ENCODE measurements at regions not wholly inside any gene's neighbourhood (a gene's known extent, or its start where the extent isn't known, plus 50 kb on each side); places are given as distances from the start of the nearest gene placed in this dataset.

DNA sequence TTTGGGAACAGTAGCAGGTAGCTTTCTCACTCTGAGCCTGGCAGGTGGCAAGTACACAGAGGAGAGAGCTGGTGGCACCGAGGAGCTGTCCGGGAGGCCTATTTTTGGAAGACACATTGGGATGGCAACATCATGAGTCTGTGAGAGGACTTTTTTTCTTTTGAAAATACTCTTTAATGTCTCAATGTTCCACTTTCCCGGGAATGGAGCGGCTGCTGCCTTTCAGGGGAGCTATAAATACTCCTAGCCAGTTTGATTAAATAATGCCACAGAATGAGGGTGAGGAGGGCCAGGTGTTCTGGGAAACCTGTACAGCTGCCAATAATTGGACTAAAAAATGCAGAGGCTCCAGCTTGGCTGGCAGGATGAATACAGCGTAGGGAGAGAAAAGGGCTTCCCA, 93.3 kb upstream of the COG2 start:
- Mint-ChIP-seq H3K36me3 (no peaks in the 10 kb centered on the region), H3K27ac (no peak overlapping the region), H3K9me3 (no peaks in the 10 kb centered on the region), H3K4me1 (no peaks in the 10 kb centered on the region), H3K4me3 (no peak overlapping the region), H3K27me3 (ENCODE audit: low read depth) (peaks cover 51% of the 10 kb centered on the region)
- TF ChIP-seq, protein P1, sequence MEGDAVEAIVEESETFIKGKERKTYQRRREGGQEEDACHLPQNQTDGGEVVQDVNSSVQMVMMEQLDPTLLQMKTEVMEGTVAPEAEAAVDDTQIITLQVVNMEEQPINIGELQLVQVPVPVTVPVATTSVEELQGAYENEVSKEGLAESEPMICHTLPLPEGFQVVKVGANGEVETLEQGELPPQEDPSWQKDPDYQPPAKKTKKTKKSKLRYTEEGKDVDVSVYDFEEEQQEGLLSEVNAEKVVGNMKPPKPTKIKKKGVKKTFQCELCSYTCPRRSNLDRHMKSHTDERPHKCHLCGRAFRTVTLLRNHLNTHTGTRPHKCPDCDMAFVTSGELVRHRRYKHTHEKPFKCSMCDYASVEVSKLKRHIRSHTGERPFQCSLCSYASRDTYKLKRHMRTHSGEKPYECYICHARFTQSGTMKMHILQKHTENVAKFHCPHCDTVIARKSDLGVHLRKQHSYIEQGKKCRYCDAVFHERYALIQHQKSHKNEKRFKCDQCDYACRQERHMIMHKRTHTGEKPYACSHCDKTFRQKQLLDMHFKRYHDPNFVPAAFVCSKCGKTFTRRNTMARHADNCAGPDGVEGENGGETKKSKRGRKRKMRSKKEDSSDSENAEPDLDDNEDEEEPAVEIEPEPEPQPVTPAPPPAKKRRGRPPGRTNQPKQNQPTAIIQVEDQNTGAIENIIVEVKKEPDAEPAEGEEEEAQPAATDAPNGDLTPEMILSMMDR (IDR thresholded peaks at IDR 0.05; ENCODE audit: unreplicated experiment) = no peak
- DNase-seq (ENCODE audit: low spot score in 2 of 2, unreplicated experiment in 2 of 2) = no peak

DNA sequence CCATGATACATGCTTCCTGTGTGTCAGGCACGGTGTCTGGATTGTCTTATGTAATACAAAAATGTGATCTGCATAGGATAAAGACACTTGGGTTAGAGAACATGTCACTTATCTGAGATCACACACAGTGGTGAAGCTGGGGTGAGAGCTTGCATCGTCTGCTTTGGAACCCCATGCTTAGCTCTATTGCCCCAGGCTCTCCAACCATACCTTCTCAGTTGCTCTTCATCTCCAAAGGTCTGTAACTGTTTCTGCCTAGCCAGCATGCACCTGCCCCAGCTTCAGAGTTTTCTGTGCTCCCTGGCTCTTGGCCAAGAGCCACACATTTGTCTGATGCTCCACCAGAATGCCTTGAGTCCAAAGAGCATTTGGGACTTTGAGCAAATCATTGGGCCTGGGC, 93.9 kb upstream of the COG2 start:
- Mint-ChIP-seq H3K36me3 (no peaks in the 10 kb centered on the region), H3K9me3 (no peaks in the 10 kb centered on the region), H3K4me3 (no peak overlapping the region), H3K4me1 (no peaks in the 10 kb centered on the region), H3K27ac (no peak overlapping the region), H3K27me3 (ENCODE audit: low read depth) (peaks cover 47% of the 10 kb centered on the region)
- DNase-seq (ENCODE audit: low spot score in 2 of 2, unreplicated experiment in 2 of 2) = no peak
- TF ChIP-seq, protein P1 (IDR thresholded peaks at IDR 0.05; ENCODE audit: unreplicated experiment) = no peak

DNA sequence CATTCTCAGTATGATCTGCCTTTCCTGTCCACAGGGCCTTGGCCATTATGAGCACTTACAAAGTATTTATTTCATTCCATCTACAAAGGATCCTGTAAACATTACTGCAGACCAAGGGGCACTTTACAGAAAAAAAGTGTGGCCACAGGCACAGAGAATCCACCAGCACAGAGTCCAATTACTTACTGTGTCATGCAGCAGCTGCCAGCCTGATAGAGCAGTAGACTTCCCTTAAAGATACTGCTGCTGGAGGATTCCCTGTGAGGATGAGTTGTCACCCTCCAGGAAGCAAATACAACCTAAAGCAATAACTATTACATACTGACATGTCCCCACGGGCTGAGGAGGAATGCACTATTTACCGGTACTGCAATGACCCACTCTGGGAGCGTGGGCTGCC, 97.1 kb upstream of the COG2 start:
- Mint-ChIP-seq H3K4me3 (no peak overlapping the region), H3K4me1 (no peaks in the 10 kb centered on the region), H3K9me3 (no peaks in the 10 kb centered on the region), H3K36me3 (no peaks in the 10 kb centered on the region), H3K27me3 (ENCODE audit: low read depth) (peaks cover 27% of the 10 kb centered on the region), H3K27ac (no peak overlapping the region)
- TF ChIP-seq, protein P1 (IDR thresholded peaks at IDR 0.05; ENCODE audit: unreplicated experiment) = no peak
- DNase-seq (ENCODE audit: low spot score in 2 of 2, unreplicated experiment in 2 of 2) = no peak

DNA sequence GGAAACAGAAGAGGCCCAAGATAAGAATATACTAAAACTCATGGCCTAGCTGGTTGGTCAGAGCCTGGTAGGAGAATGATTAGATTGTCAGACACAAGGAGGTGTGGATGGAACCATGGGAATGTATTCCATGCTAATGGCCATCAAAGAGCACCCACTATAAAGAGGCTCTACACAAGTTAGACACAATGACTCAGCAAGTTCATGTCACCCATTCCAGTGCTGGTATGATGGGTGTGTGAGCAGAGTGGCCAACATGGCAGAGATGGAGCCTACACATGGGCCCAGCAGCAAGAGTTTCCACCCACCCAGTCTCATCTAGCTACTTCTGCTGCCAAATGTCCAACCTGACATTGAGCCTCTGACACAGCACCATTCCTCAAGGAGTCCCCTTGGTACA, 97.5 kb upstream of the COG2 start:
- Mint-ChIP-seq H3K27me3 (ENCODE audit: low read depth) (peaks cover 27% of the 10 kb centered on the region), H3K9me3 (no peaks in the 10 kb centered on the region), H3K27ac (no peak overlapping the region)

DNA sequence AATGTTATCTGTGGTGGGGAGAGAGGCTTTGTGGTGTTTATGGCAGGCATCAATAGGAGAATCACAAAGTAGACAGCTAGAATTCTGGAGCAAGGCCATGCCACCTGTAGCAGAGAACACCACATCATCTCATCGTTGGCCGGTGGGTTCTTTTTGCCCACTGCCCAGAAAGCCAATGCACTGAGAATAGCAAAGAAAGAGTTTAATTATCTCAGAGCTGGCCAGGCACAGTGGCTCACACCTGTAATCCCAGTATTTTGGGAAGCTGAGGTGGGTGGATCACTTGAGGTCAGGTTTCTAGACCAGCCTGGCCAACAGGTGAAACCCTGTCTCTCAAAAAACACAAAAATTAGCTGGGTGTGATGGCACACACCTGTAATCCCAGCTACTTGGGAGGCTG, 99.2 kb upstream of the COG2 start:
- H3K9me3 Mint-ChIP-seq = no peaks in the 10 kb centered on the region
- H3K4me3 Mint-ChIP-seq = no peak overlapping the region
- H3K4me1 Mint-ChIP-seq = no peaks in the 10 kb centered on the region
- H3K27ac Mint-ChIP-seq = no peak overlapping the region
- peaks cover 19% of the 10 kb centered on the region for H3K27me3 Mint-ChIP-seq (ENCODE audit: low read depth)
- no peak for DNase-seq (ENCODE audit: low spot score in 2 of 2, unreplicated experiment in 2 of 2)
- TF ChIP-seq, protein P1 (IDR thresholded peaks at IDR 0.05; ENCODE audit: unreplicated experiment) = no peak
- H3K36me3 Mint-ChIP-seq = no peaks in the 10 kb centered on the region

More for the DNA sequence above, 97.5 kb upstream of the COG2 start:
- TF ChIP-seq, protein P1 (IDR thresholded peaks at IDR 0.05; ENCODE audit: unreplicated experiment) = no peak
- Mint-ChIP-seq H3K4me3 (no peak overlapping the region), H3K4me1 (no peaks in the 10 kb centered on the region), H3K36me3 (no peaks in the 10 kb centered on the region)
- DNase-seq (ENCODE audit: low spot score in 2 of 2, unreplicated experiment in 2 of 2) = no peak

DNA sequence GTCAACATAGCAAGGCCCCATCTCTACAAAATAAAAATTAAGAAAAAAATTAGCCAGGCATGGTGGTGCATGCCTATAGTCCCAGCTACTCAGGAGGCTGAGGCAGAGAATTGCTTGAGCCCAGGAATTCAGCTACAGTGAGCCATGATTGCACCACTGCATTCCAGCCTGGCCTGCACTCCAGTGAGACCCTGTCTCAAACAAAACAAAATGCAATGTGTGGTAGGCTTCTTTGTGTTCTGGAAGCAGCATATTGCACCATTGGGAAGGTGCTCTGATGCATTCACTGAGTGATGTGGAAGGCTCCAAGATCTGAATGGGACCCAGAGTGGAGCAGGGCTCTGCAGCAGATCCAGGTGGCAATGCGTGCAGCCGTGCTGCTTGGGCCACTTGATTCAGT, 99.6 kb upstream of the COG2 start:
- Mint-ChIP-seq H3K36me3 (no peaks in the 10 kb centered on the region), H3K27ac (no peak overlapping the region), H3K4me1 (no peaks in the 10 kb centered on the region), H3K4me3 (no peak overlapping the region), H3K27me3 (ENCODE audit: low read depth) (peaks cover 19% of the 10 kb centered on the region), H3K9me3 (no peaks in the 10 kb centered on the region)
- TF ChIP-seq, protein P1 (IDR thresholded peaks at IDR 0.05; ENCODE audit: unreplicated experiment) = no peak
- no peak for DNase-seq (ENCODE audit: low spot score in 2 of 2, unreplicated experiment in 2 of 2)

All from mesothelial cell of epicardium (in vitro differentiated cells).